ENCODE measurements at regions not wholly inside any gene's neighbourhood (a gene's known extent, or its start where the extent isn't known, plus 50 kb on each side); places are given as distances from the start of the nearest gene placed in this dataset.

- TF ChIP-seq CTCF (IDR thresholded peaks at IDR 0.05) (no peak), POLR2A (IDR thresholded peaks at IDR 0.05; ENCODE audit: low read depth) (no peak), POLR2AphosphoS5 (IDR thresholded peaks at IDR 0.05) (no peak)
These were observed 152.1 kb upstream of the MED14 start for GRCh38 chrX:40887476-40887875.
